ENCODE measurements at regions not wholly inside any gene's neighbourhood (a gene's known extent, or its start where the extent isn't known, plus 50 kb on each side); places are given as distances from the start of the nearest gene placed in this dataset.

DNA sequence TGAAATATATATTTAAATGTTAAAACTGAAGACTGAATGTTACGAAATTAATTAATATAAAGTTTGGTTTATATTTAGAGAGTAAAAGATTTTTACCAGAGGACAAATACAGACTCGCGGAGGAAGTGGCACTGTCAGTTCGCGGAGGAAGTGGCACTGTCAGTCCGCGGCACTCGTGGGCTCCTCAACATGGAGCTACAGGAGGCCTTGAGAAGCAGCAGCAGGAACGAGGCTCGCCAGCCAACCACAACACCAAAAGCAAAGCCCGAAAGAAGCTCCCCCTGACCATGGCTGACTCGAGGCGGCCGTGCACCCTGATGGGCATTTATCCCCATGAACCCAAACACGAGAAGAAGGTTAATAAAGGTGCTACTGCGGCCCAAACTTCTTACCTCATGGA is 125.3 kb upstream of the PABPC4L start:
- H3K4me3 ChIP-seq (ENCODE audit: low read depth, low read length): no peak overlapping the region
- TF ChIP-seq, protein P1, sequence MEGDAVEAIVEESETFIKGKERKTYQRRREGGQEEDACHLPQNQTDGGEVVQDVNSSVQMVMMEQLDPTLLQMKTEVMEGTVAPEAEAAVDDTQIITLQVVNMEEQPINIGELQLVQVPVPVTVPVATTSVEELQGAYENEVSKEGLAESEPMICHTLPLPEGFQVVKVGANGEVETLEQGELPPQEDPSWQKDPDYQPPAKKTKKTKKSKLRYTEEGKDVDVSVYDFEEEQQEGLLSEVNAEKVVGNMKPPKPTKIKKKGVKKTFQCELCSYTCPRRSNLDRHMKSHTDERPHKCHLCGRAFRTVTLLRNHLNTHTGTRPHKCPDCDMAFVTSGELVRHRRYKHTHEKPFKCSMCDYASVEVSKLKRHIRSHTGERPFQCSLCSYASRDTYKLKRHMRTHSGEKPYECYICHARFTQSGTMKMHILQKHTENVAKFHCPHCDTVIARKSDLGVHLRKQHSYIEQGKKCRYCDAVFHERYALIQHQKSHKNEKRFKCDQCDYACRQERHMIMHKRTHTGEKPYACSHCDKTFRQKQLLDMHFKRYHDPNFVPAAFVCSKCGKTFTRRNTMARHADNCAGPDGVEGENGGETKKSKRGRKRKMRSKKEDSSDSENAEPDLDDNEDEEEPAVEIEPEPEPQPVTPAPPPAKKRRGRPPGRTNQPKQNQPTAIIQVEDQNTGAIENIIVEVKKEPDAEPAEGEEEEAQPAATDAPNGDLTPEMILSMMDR (IDR thresholded peaks at IDR 0.05; ENCODE audit: borderline replicate concordance, insufficient read depth, low read depth, low read length): no peak

DNA sequence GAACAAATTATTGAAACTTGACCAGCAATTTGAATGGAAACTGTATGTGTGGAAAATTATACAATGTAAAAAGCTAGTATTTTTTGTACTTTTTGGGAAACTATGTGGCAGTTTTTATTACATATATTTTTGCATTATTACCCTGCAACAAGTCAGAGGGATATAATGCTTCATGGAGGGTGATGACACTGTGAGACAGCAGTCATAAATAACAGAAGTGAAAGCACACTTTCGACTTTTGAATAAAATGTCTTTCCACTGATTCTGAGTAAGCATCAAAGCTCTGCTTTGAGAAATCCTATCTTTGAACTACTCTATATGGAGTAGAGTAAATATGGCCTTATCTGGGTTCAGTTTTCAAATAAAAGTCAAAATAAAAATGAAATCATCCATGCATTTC is 122.6 kb upstream of the PABPC4L start:
- TF ChIP-seq, protein P1 (IDR thresholded peaks at IDR 0.05; ENCODE audit: borderline replicate concordance, insufficient read depth, low read depth, low read length): no peak
- no peak overlapping the region for H3K4me3 ChIP-seq (ENCODE audit: low read depth, low read length)

- TF ChIP-seq, protein P1 (IDR thresholded peaks at IDR 0.05; ENCODE audit: borderline replicate concordance, insufficient read depth, low read depth, low read length): no peak
Measured at GRCh38 chr4:134320048-134320447, 118.5 kb upstream of the PABPC4L start.

GRCh38 chr4:134313591-134313990 is 112.0 kb upstream of the PABPC4L start:
- TF ChIP-seq, protein P1 (IDR thresholded peaks at IDR 0.05; ENCODE audit: borderline replicate concordance, insufficient read depth, low read depth, low read length): no peak
- H3K4me3 ChIP-seq (ENCODE audit: low read depth, low read length): no peak overlapping the region

More at GRCh38 chr4:134320048-134320447, 118.5 kb upstream of the PABPC4L start:
- H3K4me3 ChIP-seq (ENCODE audit: low read depth, low read length): no peak overlapping the region

GRCh38 chr4:134309715-134310114 is 108.1 kb upstream of the PABPC4L start:
- TF ChIP-seq, protein P1 (IDR thresholded peaks at IDR 0.05; ENCODE audit: borderline replicate concordance, insufficient read depth, low read depth, low read length): no peak
- no peak overlapping the region for H3K4me3 ChIP-seq (ENCODE audit: low read depth, low read length)

GRCh38 chr4:134308910-134309309 is 107.3 kb upstream of the PABPC4L start:
- H3K4me3 ChIP-seq (ENCODE audit: low read depth, low read length): no peak overlapping the region
- TF ChIP-seq, protein P1 (IDR thresholded peaks at IDR 0.05; ENCODE audit: borderline replicate concordance, insufficient read depth, low read depth, low read length): no peak

GRCh38 chr4:134298313-134298712 is 96.7 kb upstream of the PABPC4L start:
- TF ChIP-seq, protein P1 (IDR thresholded peaks at IDR 0.05; ENCODE audit: borderline replicate concordance, insufficient read depth, low read depth, low read length): no peak
- no peak overlapping the region for H3K4me3 ChIP-seq (ENCODE audit: low read depth, low read length)

Data from GM12875 (cell line).